H1 (cell line): ENCODE measurements at regions not wholly inside any gene's neighbourhood (a gene's known extent, or its start where the extent isn't known, plus 50 kb on each side); places are given as distances from the start of the nearest gene placed in this dataset. TPM values are rescaled to one million over a fixed set of nuclear protein-coding genes. Genes with fewer than 3 reads are reported as not detected.

ENCODE experiments used
- CTBP2 ChIP-seq: IDR thresholded peaks from 2 replicates; pipeline ENCODE4 v1.7.0; 2011; ENCODE audit warnings: borderline replicate concordance, mild to moderate bottlenecking, moderate library complexity, mixed read lengths, low read length; ENCODE audit not compliant: insufficient read depth, insufficient read length
- GABPA ChIP-seq: IDR thresholded peaks from 2 replicates; pipeline ENCODE4 v1.6.1; 2011; ENCODE audit warnings: mild to moderate bottlenecking, low read length, moderate library complexity, borderline replicate concordance; ENCODE audit not compliant: insufficient read depth
- small RNA-seq: library from polyadenylated mRNA; stranded (forward); fragments of <200 nt; extraction: miRNeasy Mini kit (QIAGEN cat#:217004); gene quantifications from one replicate; pipeline ENCODE3, GENCODE V24; 2013; ENCODE audit not compliant: insufficient read depth

- TF ChIP-seq CTBP2 (no peak), GABPA (no peak)
Measured at GRCh38 chr13:71922194-71922593, 55.2 kb upstream of the DACH1 start (continued).

Small RNAs in the stretch of these regions (small RNA-seq; reads per million reads assigned to genes)
- gene RF00263 (not detected), gene RF00411 (not detected), gene RF00440 (not detected), gene RF02271 (not detected), gene RPL18AP17 (not detected)
